ENCODE measurements at regions not wholly inside any gene's neighbourhood (a gene's known extent, or its start where the extent isn't known, plus 50 kb on each side); places are given as distances from the start of the nearest gene placed in this dataset.

DNA sequence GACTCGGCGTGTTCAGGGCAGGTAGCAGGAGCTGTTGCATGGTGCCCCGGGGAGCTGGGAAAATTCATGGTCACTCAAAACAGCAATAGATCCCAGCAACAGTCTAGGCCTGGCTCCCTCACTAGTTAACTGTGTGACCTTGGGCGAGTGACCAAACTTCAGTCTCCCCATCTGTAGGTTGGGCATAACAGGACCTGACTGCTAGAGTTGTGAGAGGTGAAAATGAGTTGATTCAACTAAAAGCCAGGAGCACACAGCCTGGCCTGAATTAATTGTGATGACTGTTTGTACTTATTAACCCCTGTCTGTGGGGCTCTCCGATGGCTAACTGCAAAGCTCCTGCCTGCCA is 306.9 kb downstream of the SOX9 start:
- DNase-seq = no peak
- Histone ChIP-seq H3K27me3 (replicated peaks; ENCODE audit: control insufficient read depth, insufficient read depth, low read length) (no peaks in the 10 kb centered on the region), H3K4me3 (ENCODE audit: low read depth, low read length) (no peak overlapping the region), H3K36me3 (ENCODE audit: control insufficient read depth, insufficient read depth, low read length) (no peaks in the 10 kb centered on the region), H3K9me3 (no peaks in the 10 kb centered on the region), H3K4me1 (peaks cover 48% of the 10 kb centered on the region)
- intact Hi-C loops (cut with micrococcal nuclease; ENCODE audit: unreplicated experiment) = no loop called here
- peaks cover 20% of the 10 kb centered on the region for H3K36me3 Mint-ChIP-seq (ENCODE audit: insufficient read depth, unreplicated experiment)
- no peak for TF ChIP-seq CTCF (IDR thresholded peaks at IDR 0.05; ENCODE audit: insufficient read depth in 1 of 2, low read depth in 1 of 2, low read length in 1 of 2, severe bottlenecking in 1 of 2, unreplicated experiment in 1 of 2)
- ChIA-PET POLR2A (no interaction called here), CTCF (no interaction called here)
- peaks cover 56% of the 10 kb centered on the region for H3K4me1 Mint-ChIP-seq (ENCODE audit: low read depth, unreplicated experiment)
- H3K27ac Mint-ChIP-seq (ENCODE audit: unreplicated experiment) = no peak overlapping the region
- H3K9me3 Mint-ChIP-seq (ENCODE audit: unreplicated experiment) = no peaks in the 10 kb centered on the region
- H3K4me3 Mint-ChIP-seq (ENCODE audit: unreplicated experiment) = no peak overlapping the region
- BruUV-seq (replicated peaks) = no TSS peak
- no peaks in the 10 kb centered on the region for H3K27me3 Mint-ChIP-seq (ENCODE audit: insufficient read depth, unreplicated experiment)

GRCh38 chr17:72429066-72429638 is 308.3 kb downstream of the SOX9 start:
- H3K4me1 ChIP-seq = peaks cover 39% of the 10 kb centered on the region
- Mint-ChIP-seq H3K9me3 (ENCODE audit: unreplicated experiment) (no peaks in the 10 kb centered on the region), H3K4me1 (ENCODE audit: low read depth, unreplicated experiment) (peaks cover 53% of the 10 kb centered on the region), H3K27me3 (ENCODE audit: insufficient read depth, unreplicated experiment) (no peaks in the 10 kb centered on the region), H3K4me3 (ENCODE audit: unreplicated experiment) (no peak overlapping the region), H3K36me3 (ENCODE audit: insufficient read depth, unreplicated experiment) (peaks cover 14% of the 10 kb centered on the region), H3K27ac (ENCODE audit: unreplicated experiment) (no peak overlapping the region)
- TF ChIP-seq CTCF (IDR thresholded peaks at IDR 0.05; ENCODE audit: insufficient read depth in 1 of 2, low read depth in 1 of 2, low read length in 1 of 2, severe bottlenecking in 1 of 2, unreplicated experiment in 1 of 2) = no peak
- ChIA-PET CTCF (no interaction called here), POLR2A (no interaction called here)
- H3K36me3 ChIP-seq (ENCODE audit: control insufficient read depth, insufficient read depth, low read length) = no peaks in the 10 kb centered on the region
- BruUV-seq (replicated peaks) = no TSS peak
- no peak overlapping the region for H3K4me3 ChIP-seq (ENCODE audit: low read depth, low read length)
- no peak for DNase-seq
- H3K27me3 ChIP-seq (replicated peaks; ENCODE audit: control insufficient read depth, insufficient read depth, low read length) = no peaks in the 10 kb centered on the region
- intact Hi-C loops (cut with micrococcal nuclease; ENCODE audit: unreplicated experiment) = no loop called here
- no peaks in the 10 kb centered on the region for H3K9me3 ChIP-seq

DNA sequence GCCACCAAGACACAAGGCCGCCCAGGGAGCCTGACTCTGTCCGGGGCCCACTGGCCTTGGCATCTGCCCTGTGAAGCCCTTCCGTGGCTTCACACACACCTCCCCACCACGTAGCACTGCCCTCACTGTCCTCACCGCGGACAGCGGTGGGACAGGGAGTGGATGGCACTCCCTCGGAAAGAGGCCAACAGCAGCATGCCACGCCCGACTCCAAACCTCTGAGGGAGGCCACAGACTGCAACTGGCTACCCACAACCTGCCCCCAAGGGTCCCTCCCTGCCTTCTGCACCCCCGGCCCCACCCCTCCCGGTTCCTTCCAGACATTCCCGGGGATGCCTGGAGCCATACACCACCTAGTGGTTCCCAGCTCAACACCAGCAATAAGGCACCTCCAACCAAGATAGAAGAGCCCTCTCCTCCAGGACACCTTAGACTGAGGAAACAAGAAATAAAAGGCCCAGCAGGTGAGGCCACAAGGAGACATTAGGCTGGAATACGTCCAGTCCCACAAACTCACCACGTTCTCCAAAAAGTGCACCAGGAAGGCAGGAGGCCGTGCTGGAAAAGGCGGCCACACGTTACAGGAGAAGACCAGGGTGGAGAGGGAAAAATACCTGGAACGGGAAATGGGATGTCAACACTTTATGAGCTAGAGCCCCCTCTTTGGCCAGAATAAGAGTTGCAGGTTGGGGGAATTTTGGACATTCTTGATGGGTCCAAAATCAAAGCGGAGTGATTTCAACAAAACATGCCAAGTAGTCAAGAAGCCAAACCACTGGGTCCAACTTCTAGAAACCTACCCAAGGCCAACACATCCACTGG is 310.0 kb downstream of the SOX9 start:
- Mint-ChIP-seq H3K36me3 (ENCODE audit: insufficient read depth, unreplicated experiment) (peaks cover 18% of the 10 kb centered on the region), H3K4me3 (ENCODE audit: unreplicated experiment) (no peak overlapping the region), H3K4me1 (ENCODE audit: low read depth, unreplicated experiment) (peaks cover 52% of the 10 kb centered on the region), H3K27me3 (ENCODE audit: insufficient read depth, unreplicated experiment) (no peaks in the 10 kb centered on the region), H3K9me3 (ENCODE audit: unreplicated experiment) (no peaks in the 10 kb centered on the region), H3K27ac (ENCODE audit: unreplicated experiment) (peak overlapping the region; percentile 47)
- BruUV-seq (replicated peaks) = no TSS peak
- Histone ChIP-seq H3K4me1 (peaks cover 52% of the 10 kb centered on the region), H3K9me3 (no peaks in the 10 kb centered on the region), H3K4me3 (ENCODE audit: low read depth, low read length) (no peak overlapping the region), H3K36me3 (ENCODE audit: control insufficient read depth, insufficient read depth, low read length) (no peaks in the 10 kb centered on the region), H3K27me3 (replicated peaks; ENCODE audit: control insufficient read depth, insufficient read depth, low read length) (no peaks in the 10 kb centered on the region)
- ChIA-PET CTCF (interaction anchor here (0.6 to 1.3 kb wide), 2 partner anchors 10 to 863 kb away, joined by 3 read pairs; no protein-coding TSS in a partner anchor), POLR2A (no interaction called here)
- DNase-seq = peak in 1 of 2 experiments; percentile 47
- intact Hi-C loops (cut with micrococcal nuclease; ENCODE audit: unreplicated experiment) = loop anchor here (5.0 kb wide), 1 partner anchor 309 kb away; the partner anchor contains the start of gene SOX9
- peak; percentile 3 to 35 for TF ChIP-seq CTCF (IDR thresholded peaks at IDR 0.05; ENCODE audit: insufficient read depth in 1 of 2, low read depth in 1 of 2, low read length in 1 of 2, severe bottlenecking in 1 of 2, unreplicated experiment in 1 of 2)

All from Caco-2 (cell line).